GM19467 (cell line): ENCODE measurements at regions not wholly inside any gene's neighbourhood (a gene's known extent, or its start where the extent isn't known, plus 50 kb on each side); places are given as distances from the start of the nearest gene placed in this dataset.

Experiments
- ATAC-seq: cut with Tn5 transposase; IDR thresholded peaks from one replicate; pipeline ENCODE4 v1.9.1; 2021; ENCODE audit warnings: mild to moderate bottlenecking, moderate library complexity; ENCODE audit not compliant: unreplicated experiment

DNA sequence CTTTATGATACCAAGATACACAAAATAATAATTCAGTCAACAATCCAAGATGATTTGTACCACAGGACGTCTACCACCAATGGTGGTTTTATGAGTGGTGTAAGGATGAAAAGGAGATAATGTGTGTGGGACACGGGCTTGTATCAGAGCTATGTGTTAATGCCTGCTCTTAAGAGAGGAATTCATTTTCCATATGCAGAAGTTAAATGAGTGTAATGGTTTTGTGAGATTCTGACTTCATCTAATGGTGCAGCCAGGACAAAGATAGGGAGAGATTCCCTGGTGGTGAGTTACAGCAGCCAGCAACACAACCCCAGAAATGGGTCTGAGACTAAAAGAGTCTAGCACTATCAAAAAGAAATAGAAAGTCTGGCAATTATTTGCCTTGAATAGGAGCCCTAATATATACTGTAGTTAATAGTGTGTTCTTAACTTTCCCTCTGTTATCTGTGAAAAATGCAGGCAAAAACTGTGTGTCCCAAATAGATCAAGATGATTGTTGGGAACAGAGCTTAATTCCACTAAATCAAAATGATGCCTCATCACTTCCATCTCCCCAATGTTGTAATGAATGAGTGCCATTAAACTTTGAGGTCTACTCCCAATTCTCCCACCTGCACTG, 455.0 kb upstream of the TCF4 start:
- ATAC-seq, result no peak

DNA sequence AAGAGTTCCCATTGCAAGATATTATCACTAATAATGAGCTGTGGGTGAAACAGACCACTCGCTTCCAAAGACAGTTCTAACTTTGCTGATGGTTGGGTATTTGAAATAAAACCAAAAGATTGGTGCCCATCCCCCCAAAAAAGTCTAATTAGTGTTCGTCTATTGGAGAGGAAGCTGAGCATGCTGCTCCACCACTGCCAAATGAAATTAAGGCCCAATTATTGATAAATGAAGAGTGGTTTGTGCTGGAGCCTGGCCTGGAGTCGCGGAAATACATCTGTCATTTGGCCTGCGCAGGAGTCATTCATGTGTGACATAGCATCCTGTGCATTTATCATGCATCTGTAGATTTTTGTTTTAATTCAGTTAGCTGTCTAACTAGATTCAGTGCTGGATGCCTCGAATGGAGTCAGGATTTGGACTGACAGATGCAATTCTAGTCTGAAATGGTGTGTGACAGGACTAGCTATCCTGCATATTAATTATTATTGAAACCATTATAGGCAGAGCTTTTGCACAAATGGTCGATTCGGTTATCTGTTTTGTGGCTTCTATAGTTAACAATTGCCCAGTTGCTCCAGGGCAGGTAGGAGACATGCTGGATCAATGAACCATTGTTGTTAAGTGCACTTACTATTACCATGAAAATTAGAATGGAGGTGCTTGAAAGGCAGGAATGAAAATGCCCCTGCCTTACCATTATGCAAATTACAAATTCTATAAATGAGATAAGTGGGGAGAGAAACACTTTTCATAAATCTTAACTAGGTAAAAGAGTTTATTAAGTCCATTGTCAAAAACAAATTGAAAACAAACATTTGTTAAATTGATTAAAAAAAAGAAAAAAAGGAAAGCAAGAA, 450.4 kb upstream of the TCF4 start:
- ATAC-seq, result no peak

DNA sequence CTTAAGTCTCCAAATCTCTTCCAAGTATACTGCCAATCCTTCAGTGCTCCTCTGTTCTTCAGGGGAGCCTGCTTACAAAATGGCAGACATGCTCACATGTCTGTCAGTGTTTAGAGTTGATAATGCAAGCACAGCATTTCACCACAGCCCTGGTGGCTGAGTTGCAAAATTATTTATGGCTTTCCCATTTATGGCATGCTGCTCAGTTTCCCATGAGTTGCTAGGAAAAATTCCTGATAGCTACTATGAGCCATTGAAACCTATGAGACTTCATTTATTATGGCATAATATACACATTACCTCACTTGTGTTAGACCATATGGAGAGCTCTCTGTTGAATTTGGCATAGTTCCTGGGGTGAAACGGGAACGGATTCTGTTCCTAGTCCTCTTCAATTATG, 448.7 kb upstream of the TCF4 start:
- no peak for ATAC-seq

DNA sequence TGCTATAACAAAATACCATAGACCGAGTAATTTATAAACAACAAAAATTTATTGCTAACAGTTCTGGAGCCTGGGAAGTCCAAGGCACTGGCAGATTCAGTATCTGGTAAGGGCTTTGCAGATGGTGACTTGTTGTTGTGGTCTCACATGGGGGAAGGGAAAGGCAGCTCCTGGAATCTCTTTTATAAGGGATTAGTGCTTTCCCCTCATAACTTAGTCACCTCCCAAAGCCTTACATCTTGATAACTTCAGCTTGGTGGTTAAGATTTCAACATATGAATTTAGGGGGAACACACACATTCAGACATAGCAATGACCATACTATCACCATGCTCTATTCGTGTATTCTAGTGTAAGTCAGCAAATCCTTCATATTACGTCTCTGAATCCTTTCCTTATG, 447.6 kb upstream of the TCF4 start:
- ATAC-seq, result no peak

DNA sequence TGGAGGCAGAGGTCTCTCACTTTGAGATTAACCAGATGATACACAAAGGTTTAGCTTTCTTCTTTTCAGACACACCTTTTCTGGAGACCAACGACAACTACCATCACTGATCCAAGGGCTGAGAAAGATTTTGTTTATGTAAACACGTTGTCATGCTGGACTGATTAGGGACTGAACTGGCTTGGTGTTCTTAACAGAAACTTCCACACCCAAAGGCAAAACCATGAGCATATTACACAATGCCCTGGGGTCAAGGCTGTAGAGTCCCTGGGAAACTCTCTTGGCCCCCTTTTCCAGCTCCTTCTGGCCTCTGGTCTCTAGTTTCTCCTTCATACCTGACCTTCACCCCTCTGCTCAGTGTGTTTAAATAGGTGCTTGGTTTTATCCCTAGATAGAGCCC, 447.0 kb upstream of the TCF4 start:
- ATAC-seq, result no peak

DNA sequence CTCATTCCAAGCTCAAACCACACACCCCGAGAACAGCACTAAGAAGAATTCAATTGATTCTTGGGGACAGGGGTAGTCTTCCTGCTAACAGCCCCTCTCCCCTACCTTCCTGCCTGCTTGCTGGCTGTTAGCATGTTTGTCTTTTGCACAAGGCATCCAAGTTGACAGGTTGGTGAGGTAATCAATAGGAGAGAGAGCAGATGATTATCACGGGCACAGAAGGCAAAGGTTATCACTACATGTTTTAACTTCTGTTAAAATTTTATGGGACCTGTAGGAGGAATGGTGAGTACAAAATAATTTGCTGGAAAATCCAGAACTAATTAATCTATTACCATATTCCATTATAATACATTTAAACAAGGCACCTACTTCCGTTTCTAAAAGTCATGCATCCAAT, 442.1 kb upstream of the TCF4 start:
- no peak for ATAC-seq

DNA sequence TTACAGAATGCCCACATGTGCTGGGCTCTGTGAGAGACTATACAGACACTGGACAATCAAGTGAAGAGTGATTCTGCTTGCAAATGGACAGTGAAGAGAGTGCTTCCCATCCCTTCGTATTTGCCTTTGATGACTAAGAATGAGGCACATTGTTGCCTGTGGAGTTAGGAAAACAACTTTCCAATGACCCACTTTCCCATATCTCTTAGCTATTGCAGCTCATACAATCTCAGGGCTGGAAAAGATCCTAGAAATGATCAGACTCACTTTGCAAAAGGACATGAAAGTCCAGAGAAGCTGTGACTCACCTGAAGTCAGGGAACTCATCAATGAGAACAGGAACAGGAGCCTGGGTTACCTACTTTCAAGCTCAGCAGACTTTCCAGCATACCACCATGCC, 440.5 kb upstream of the TCF4 start:
- ATAC-seq, result no peak

DNA sequence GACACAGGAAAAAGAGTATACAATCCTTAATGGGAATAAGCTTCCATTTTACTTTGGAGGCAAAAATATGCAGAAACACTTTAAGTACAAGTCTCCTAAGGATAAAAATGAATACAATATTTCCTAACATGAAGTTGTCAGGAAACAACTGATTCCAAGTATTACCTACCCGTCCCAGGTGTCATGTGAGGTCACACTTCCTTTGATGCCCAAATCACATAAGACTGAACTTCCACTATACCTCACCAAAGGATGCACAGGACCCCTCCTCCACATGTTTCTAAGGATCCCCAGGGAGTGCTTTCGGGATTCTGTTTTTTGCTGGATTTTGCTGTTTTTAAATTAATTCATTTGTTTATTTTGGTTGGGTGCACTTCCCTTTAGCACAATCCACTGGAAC, 438.5 kb upstream of the TCF4 start:
- no peak for ATAC-seq

DNA sequence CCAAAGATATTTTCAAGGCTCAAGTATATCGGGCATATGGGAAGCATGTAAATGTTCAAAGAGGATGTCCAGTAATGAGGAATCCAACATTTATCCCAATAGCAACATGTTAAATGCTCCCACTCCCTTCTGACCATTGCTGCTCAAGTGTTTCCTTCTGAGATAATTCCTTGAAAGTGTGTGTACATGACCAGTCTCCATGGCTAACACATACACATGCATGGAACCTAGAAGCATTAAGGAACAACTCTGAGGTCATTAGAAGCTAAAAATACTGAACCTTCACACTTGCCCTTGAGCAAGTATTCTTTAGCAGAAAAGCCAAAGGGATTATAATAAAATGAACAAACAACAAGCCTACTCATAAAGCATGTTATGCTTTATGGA, 433.8 kb upstream of the TCF4 start:
- ATAC-seq, result no peak

DNA sequence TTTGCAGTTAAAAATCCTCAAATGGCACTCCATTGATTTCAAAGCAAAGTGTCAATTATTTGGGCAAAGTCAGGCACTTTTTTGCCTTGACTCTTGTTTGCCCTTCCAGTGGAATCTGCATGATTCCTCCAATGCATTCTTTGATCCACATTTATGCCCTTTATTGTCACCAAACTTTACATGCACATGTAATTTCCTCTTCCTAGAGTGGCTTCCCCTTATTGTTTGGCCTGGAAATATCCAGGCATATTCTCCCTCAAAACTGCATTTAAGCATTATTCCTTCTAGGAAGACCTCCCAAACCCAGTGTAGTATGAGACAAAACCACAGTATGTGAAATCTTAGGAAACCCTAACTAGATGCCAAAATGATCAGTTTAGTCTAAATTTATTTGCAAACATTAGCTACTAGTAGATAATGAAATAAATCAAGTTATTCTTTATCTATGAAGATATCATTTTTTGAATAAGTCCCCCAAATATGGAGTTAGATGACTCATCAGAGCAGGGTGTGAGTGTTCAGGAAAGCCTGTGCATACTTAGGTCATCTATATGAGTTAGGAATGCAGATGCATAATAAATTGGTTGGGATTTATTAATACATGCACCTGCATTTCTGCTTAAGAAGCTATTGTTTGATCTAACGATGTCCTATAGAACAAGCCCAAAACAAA, 433.3 kb upstream of the TCF4 start:
- no peak for ATAC-seq

DNA sequence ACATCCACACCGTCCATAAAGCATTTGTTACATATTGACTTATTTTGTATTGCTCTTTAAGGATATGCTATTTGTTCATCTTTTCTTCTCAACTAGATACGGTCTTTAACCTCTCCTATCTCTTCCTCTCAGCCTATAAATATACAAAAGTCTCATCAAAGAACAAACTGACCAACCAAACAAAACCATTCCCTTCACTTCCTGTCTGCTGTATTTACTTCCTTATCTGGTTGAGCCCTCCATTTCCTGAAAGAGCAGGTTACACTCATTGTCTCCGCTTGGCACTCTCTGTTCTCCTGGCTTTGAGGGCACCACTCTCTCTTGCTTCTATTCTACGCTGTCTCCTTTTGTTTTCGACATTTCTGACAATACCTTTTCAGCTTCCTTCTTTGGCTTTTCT, 431.9 kb upstream of the TCF4 start:
- ATAC-seq, result no peak

DNA sequence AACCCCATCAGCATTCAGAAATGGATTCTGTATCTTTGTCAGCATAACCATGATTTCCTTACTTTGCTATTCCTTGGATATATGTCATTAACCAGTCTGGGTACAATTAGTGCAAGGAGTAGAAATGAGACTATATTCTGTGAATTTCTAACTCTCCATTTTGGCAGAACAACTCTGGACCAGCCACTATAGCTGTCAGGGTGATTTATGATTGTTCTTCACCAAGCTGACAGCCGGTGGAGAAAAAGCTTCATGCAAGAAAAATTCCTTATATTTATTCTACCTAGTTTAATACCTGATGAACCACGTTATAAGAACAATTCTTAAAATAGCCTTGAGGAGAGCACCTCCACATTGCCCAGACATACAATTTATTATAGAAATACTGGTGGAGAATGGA, 431.2 kb upstream of the TCF4 start:
- ATAC-seq, result no peak

DNA sequence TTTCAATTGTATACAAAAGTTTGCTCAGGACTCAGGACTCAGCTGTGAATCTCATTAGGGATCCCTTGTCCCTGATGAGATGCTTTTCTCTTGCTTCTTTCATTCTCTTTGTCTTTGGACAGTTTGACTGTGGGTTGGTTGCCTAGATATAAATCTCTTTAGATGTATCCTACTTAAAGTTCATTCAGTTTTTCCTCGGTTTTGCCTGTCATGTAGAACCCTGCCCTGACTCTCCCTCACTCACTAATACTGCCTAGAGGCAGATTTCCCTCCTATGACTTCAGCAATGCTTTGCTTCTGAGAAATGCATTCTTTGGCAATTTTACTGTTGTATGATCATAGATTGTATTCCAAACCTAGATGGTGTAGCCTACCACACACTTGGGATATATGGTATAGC, 421.4 kb upstream of the TCF4 start:
- ATAC-seq, result no peak

DNA sequence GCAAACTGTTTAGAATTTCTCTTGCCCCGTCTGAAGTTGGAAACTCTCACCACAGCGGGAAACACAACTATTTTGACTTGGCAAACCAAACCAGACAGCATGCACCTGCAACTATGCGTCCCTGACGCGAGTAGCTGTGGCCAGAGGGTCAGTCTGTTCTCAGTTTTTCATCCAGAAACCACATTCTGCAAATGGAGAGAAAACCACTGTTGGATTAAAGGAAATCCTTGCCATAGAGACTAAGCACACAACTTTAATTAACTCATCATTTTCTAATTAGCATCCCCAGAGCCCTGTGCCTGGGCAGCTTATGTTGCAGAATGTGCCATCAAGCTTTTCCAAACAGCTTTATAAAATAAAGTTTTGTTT, 415.7 kb upstream of the TCF4 start:
- no peak for ATAC-seq

DNA sequence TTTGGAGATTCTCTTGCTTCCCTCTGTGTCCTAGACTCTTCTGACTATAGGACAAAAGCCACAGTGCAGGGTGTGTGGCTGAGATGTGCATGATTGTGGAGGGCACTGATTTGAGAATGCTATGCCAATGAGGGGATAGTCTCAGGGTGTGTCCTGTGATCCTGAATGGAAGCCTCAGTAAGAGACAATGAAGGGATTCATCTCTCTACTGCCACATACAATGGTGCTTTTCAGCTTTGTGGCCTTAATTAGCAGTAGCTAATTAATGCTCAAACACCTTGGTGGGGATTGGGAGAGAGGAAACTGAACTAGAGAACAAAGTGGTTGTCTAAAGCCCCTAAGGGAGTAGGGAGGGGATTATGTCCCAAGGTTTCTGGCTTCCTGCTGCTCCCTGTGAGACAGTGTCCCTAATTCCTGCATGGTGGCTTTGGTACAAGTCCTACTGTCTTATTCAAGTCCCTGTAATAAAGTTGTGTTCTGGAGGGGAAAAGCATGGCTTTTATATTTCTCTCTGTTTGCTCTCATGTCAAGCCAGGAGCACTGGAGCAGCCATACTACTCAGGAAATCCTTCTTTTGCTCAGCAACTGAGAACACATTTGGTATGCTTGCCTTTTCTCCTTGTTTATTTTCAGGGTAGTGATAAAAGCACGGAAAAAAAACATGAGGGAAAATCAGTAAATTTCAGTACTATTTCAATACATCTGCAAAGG, 415.2 kb upstream of the TCF4 start:
- ATAC-seq, result no peak

DNA sequence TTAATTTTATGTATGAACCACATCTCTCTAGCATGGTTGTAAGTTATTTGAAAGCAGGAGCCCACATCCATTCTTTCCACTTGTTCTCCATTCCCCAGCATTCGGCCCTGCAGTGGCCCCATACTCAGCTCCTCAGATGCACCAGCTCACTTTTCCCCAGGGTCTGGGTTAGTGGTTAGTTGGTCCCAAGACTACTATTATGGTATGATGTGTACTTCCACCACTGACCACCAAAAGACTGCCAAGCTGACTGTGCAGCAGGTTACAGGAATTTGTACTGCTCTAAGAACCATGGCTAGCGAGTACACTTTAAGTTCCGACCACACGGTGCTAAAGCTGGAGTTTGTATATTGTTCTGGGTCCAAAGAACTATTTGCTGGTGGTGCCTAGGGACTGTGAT, 413.6 kb upstream of the TCF4 start:
- ATAC-seq, result no peak

DNA sequence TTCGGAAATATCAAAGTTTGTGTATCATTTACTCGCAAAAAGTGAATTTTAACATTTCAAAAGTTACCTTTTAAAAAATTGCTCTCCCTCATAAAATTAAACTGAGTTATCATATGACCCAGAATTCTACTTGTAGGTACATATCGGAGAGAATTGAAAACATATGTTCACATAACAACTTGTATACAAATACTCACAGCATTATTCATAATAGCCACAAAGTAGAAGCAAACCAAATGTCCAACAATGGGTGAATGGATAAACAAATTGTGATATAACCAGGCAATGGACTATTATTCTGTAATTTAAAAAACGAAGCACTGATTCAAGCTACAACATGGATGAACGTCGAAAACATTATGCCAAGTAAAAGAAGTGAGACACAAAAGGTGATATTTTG, 412.0 kb upstream of the TCF4 start:
- no peak for ATAC-seq

DNA sequence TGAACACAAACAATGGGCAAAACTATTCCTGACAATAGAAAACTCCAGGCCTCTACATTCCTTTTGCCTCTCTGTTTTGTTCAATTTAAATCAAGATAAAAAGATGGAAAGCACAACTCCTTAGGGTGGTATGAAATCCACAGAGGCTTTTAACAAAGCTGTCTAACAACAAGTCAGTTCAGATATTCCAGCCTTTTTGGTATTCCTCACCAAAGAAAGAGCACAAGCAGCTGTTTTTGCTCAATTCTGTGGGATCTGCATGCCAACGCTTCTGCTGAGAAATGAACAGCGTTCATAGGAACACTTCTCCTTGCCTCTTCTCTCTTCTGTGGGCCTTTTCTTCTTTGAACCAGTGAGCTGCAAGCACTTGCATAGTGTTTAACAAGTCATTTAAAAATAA, 411.6 kb upstream of the TCF4 start:
- ATAC-seq, result no peak

DNA sequence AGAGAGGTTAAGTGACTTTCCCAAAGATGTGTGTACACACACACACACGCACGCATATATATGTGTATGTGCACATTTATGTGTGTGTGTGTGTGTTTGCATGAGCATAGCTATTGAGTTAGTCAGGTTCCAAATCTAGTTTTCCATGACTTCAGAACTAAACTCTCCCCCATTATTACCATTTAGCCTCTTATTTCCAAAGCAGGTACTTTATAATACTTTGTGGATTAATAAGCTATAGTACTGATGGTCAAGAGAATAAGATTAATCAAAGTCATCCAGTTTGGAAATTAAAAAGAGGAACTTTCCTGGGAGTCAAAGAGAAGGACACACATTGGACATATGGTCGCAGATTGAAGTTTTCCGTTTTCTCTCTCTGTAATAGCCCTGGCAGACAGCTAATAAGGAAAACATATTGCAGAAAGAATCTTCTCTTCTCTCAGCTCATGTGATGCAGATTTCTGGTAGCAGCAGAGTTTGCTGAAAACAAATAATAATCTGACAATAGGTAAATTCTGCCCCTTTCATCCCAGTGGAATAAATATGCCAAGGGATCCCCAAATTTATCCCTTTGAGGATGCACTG, 410.9 kb upstream of the TCF4 start:
- no peak for ATAC-seq

DNA sequence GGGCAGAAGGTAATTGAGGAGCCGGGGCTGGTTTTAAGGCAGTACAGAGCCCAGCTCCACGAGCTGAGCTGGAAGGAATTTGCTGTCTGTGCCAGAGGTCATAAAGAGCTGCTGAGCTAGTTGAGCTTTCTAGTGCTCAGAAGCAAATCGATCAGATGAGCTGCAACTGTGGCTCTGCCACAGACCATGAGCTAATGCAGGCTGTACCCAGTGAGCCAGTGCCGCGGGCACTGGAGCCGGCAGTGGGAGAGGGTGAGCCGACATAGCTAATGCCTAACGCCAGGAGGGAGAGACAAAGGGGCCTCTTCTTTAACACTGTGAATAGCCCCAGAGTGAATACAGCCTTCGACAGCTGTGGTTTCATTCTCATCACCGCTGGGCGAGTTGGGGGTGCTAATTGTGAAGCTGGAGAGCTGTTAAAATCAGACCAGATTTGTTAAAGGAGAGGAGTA, 410.1 kb upstream of the TCF4 start:
- ATAC-seq, result no peak

DNA sequence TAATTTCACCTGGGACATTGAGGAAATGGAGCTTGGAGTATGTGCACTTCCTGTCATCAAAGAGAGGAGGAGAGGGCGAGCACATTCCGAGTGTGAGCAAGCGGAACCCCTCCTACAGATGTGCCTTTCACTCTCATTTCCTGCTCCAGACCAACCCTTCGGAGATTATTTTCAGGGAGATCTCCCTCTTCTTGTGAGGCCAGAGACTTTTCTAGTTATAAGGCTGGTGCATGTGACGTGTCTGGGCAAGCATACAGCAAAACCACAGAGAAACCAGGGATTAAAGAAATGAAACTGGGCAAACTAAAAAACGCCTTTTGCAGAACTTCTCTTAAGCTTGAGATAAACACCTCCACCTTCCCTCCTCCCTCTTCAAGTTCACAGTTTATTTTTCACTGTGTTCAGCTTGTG, 409.2 kb upstream of the TCF4 start:
- no peak for ATAC-seq
